ENCODE measurements at regions not wholly inside any gene's neighbourhood (a gene's known extent, or its start where the extent isn't known, plus 50 kb on each side); places are given as distances from the start of the nearest gene placed in this dataset.

- TF ChIP-seq EZH2 (optimal IDR thresholded peaks at IDR 0.05; ENCODE audit: low read depth, low read length): no peak
- no peak for TF ChIP-seq CTCF (IDR thresholded peaks at IDR 0.05; ENCODE audit: low read length)
- no peak for TF ChIP-seq EZH2phosphoT487 (IDR thresholded peaks at IDR 0.05; ENCODE audit: low read length)
Observed at GRCh38 chr14:30500222-30500621, 58.7 kb upstream of the G2E3 start.
